ENCODE measurements at regions not wholly inside any gene's neighbourhood (a gene's known extent, or its start where the extent isn't known, plus 50 kb on each side); places are given as distances from the start of the nearest gene placed in this dataset.

- no peak for DNase-seq
- Histone ChIP-seq H3K27ac (no peak overlapping the region), H3K36me3 (no peaks in the 10 kb centered on the region), H3K27me3 (no peaks in the 10 kb centered on the region), H3K4me3 (no peak overlapping the region), H3K9me3 (no peaks in the 10 kb centered on the region), H3K4me1 (peaks cover 0 to 6% (median 0%) of the 10 kb centered on the region in 4 donors)
- intact Hi-C loops (cut with DNase I; ENCODE audit: low total_unique reads): no loop called here
- TF ChIP-seq, protein P1, sequence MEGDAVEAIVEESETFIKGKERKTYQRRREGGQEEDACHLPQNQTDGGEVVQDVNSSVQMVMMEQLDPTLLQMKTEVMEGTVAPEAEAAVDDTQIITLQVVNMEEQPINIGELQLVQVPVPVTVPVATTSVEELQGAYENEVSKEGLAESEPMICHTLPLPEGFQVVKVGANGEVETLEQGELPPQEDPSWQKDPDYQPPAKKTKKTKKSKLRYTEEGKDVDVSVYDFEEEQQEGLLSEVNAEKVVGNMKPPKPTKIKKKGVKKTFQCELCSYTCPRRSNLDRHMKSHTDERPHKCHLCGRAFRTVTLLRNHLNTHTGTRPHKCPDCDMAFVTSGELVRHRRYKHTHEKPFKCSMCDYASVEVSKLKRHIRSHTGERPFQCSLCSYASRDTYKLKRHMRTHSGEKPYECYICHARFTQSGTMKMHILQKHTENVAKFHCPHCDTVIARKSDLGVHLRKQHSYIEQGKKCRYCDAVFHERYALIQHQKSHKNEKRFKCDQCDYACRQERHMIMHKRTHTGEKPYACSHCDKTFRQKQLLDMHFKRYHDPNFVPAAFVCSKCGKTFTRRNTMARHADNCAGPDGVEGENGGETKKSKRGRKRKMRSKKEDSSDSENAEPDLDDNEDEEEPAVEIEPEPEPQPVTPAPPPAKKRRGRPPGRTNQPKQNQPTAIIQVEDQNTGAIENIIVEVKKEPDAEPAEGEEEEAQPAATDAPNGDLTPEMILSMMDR (IDR thresholded peaks at IDR 0.05): no peak
Observed at GRCh38 chr4:152159773-152160172, 376.1 kb downstream of the FBXW7 start.

GRCh38 chr4:152158225-152158624 is 377.7 kb downstream of the FBXW7 start:
- no peak overlapping the region for H3K4me3 ChIP-seq
- TF ChIP-seq, protein P1 (IDR thresholded peaks at IDR 0.05): no peak
- H3K36me3 ChIP-seq: no peaks in the 10 kb centered on the region
- H3K9me3 ChIP-seq: no peaks in the 10 kb centered on the region
- intact Hi-C loops (cut with DNase I; ENCODE audit: low total_unique reads): no loop called here
- no peak overlapping the region for H3K27ac ChIP-seq
- peaks cover 0 to 6% (median 0%) of the 10 kb centered on the region in 4 donors for H3K4me1 ChIP-seq
- no peak for DNase-seq
- H3K27me3 ChIP-seq: no peaks in the 10 kb centered on the region

GRCh38 chr4:152157629-152158028 is 378.3 kb downstream of the FBXW7 start:
- Histone ChIP-seq H3K36me3 (no peaks in the 10 kb centered on the region), H3K27me3 (no peaks in the 10 kb centered on the region), H3K4me3 (no peak overlapping the region), H3K27ac (no peak overlapping the region), H3K9me3 (no peaks in the 10 kb centered on the region), H3K4me1 (peaks cover 0 to 6% (median 0%) of the 10 kb centered on the region in 4 donors)
- no peak for DNase-seq
- TF ChIP-seq, protein P1 (IDR thresholded peaks at IDR 0.05): no peak
- intact Hi-C loops (cut with DNase I; ENCODE audit: low total_unique reads): no loop called here

DNA sequence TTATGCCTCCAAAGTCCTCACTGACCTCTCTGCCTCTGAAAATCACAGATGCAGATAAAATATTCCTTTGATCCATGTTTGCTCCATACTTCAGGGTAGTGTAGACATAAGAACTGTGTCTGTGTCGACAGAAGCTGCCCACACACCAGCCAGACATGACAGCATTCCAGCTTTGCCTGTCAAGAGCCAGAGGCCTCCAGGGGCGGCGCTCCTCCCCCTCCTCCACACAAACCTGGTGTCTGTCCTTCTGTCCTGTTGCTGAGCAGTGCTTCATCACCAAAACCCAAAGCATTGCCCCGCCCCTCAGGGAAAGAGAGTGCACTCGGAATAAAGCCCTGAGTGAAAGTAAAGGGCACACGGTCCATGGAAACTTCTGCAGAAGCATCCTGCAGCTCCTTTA is 379.4 kb downstream of the FBXW7 start:
- Histone ChIP-seq H3K27ac (no peak overlapping the region), H3K36me3 (no peaks in the 10 kb centered on the region), H3K27me3 (no peaks in the 10 kb centered on the region), H3K4me1 (no peaks in the 10 kb centered on the region), H3K9me3 (no peaks in the 10 kb centered on the region), H3K4me3 (no peak overlapping the region)
- intact Hi-C loops (cut with DNase I; ENCODE audit: low total_unique reads): no loop called here
- TF ChIP-seq, protein P1 (IDR thresholded peaks at IDR 0.05): no peak
- no peak for DNase-seq

DNA sequence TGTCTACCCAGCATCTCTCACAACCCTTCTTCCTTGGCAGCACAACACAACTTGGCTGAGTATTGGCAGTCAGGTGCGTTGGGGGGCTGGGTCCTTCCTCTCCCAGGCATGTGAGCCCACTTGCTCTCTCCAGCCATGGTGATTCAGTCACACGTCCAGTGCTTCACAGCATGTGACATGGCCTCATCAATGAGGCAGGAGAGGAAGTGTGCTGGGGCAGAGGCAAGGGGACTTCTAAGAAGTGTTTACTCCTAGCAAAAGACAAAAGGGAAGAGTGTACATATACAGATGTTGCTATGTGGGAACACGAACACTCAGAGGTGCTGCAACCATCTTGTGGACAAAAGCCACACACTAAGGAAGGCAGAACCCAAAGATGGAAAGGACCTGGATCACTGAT is 380.8 kb downstream of the FBXW7 start:
- Histone ChIP-seq H3K27me3 (no peaks in the 10 kb centered on the region), H3K9me3 (no peaks in the 10 kb centered on the region), H3K36me3 (no peaks in the 10 kb centered on the region), H3K4me3 (no peak overlapping the region), H3K4me1 (no peaks in the 10 kb centered on the region), H3K27ac (no peak overlapping the region)
- intact Hi-C loops (cut with DNase I; ENCODE audit: low total_unique reads): no loop called here
- DNase-seq: no peak
- TF ChIP-seq, protein P1 (IDR thresholded peaks at IDR 0.05): no peak

DNA sequence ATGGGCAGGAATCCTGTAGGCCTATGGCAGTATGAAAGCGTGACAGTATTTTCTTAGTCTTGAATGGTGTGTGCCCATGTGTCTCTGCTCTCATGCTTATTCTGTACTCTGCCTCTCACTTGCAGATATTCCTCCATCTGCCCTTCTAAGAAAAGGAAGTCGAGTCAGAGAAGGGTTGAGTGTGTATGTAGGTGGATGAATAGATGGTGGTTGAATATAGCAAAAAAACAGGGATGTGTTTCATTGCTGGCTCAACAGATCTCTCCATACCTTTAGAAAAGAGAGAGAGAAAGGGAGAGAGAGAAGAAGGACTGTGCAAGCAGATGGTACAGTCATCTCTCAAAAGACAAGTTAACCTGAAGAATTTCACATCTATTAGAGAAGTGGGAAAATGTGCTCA is 381.5 kb downstream of the FBXW7 start:
- H3K27ac ChIP-seq: no peak overlapping the region
- no peak for DNase-seq
- TF ChIP-seq, protein P1 (IDR thresholded peaks at IDR 0.05): no peak
- H3K9me3 ChIP-seq: no peaks in the 10 kb centered on the region
- no peaks in the 10 kb centered on the region for H3K27me3 ChIP-seq
- no peak overlapping the region for H3K4me3 ChIP-seq
- no peaks in the 10 kb centered on the region for H3K4me1 ChIP-seq
- no peaks in the 10 kb centered on the region for H3K36me3 ChIP-seq
- intact Hi-C loops (cut with DNase I; ENCODE audit: low total_unique reads): no loop called here
